ENCODE measurements at regions not wholly inside any gene's neighbourhood (a gene's known extent, or its start where the extent isn't known, plus 50 kb on each side); places are given as distances from the start of the nearest gene placed in this dataset.

GRCh38 chr1:30609999-30610345 lies 113.4 kb downstream of the MATN1 start:
- TF ChIP-seq POLR2AphosphoS5 (IDR thresholded peaks at IDR 0.05; ENCODE audit: low read depth, low read length) = no peak
- TF ChIP-seq TAF1 (IDR thresholded peaks at IDR 0.05; ENCODE audit: borderline replicate concordance, insufficient read depth, low read length) = no peak
- no peak for TF ChIP-seq REST (IDR thresholded peaks at IDR 0.05; ENCODE audit: insufficient read depth in 1 of 2, low read depth in 2 of 2, low read length in 2 of 2)
- TF ChIP-seq SIN3A (IDR thresholded peaks at IDR 0.05; ENCODE audit: borderline replicate concordance, insufficient read depth, low read length) = no peak

- TF ChIP-seq REST (IDR thresholded peaks at IDR 0.05; ENCODE audit: insufficient read depth in 1 of 2, low read depth in 2 of 2, low read length in 2 of 2) = no peak
- TF ChIP-seq POLR2AphosphoS5 (IDR thresholded peaks at IDR 0.05; ENCODE audit: low read depth, low read length) = no peak
- TF ChIP-seq FOXP2 (optimal IDR thresholded peaks at IDR 0.05; ENCODE audit: borderline replicate concordance, extremely low read depth, extremely low read length, insufficient read depth) = no peak
- no peak for TF ChIP-seq SIN3A (IDR thresholded peaks at IDR 0.05; ENCODE audit: borderline replicate concordance, insufficient read depth, low read length)
- TF ChIP-seq TAF1 (IDR thresholded peaks at IDR 0.05; ENCODE audit: borderline replicate concordance, insufficient read depth, low read length) = no peak
Observed at GRCh38 chr1:30609336-30609998, 113.9 kb downstream of the MATN1 start.

GRCh38 chr1:30607723-30608122 lies 115.7 kb downstream of the MATN1 start:
- TF ChIP-seq TAF1 (IDR thresholded peaks at IDR 0.05; ENCODE audit: borderline replicate concordance, insufficient read depth, low read length) = no peak

GRCh38 chr1:30606166-30606565 lies 117.2 kb downstream of the MATN1 start:
- no peak for TF ChIP-seq POLR2AphosphoS5 (IDR thresholded peaks at IDR 0.05; ENCODE audit: low read depth, low read length)
- TF ChIP-seq SIN3A (IDR thresholded peaks at IDR 0.05; ENCODE audit: borderline replicate concordance, insufficient read depth, low read length) = no peak

- TF ChIP-seq POLR2AphosphoS5 (IDR thresholded peaks at IDR 0.05; ENCODE audit: low read depth, low read length) = no peak
- TF ChIP-seq REST (IDR thresholded peaks at IDR 0.05; ENCODE audit: insufficient read depth in 1 of 2, low read depth in 2 of 2, low read length in 2 of 2) = no peak
- no peak for TF ChIP-seq TAF1 (IDR thresholded peaks at IDR 0.05; ENCODE audit: borderline replicate concordance, insufficient read depth, low read length)
- no peak for TF ChIP-seq FOXP2 (optimal IDR thresholded peaks at IDR 0.05; ENCODE audit: borderline replicate concordance, extremely low read depth, extremely low read length, insufficient read depth)
- TF ChIP-seq SIN3A (IDR thresholded peaks at IDR 0.05; ENCODE audit: borderline replicate concordance, insufficient read depth, low read length) = no peak
Observed at GRCh38 chr1:30605441-30605920, 117.9 kb downstream of the MATN1 start.

GRCh38 chr1:30604801-30605440 lies 118.5 kb downstream of the MATN1 start:
- no peak for TF ChIP-seq TAF1 (IDR thresholded peaks at IDR 0.05; ENCODE audit: borderline replicate concordance, insufficient read depth, low read length)

Data from PFSK-1 (cell line).